ENCODE measurements at regions not wholly inside any gene's neighbourhood (a gene's known extent, or its start where the extent isn't known, plus 50 kb on each side); places are given as distances from the start of the nearest gene placed in this dataset.

DNA sequence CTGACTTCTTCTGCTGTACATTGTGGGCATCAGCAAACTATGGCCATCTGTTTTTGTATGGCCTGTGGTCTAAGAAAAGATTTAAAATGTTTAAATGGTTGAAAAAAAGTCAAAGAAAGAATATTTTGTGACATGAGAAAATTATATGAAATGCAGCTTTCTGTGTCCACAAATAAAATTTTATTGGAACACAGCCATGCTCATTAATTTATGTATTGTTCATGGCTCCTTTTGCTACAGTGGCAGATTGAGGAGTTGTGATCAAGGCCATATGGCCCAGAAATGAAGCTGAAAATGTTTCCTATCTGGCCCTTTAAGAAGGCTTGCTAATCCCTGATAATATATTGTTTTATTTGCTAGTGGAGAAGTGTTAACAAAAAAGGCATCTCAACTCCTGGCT, 162.0 kb downstream of the SLC4A3 start:
- no peak for DNase-seq (ENCODE audit: low spot score)
- H3K27me3 ChIP-seq: no peaks in the 10 kb centered on the region

DNA sequence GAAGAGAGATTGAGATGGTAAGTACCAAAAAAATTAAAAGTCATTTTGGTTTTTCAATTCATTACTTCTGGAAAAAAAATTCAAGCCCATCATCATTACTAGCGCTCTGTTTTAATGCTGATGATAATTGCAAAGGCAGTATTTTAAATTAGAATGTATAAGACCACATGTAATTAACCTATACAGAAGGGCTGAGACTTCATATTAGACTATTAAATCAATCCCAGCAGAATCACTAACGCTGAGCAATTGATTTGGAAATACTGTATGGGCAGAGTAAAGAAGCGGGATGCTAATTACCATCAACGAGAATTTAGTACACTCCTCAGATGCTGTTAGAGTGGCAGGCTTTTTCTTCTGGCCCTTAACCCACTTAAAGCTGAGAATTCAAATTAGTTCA, 165.0 kb downstream of the SLC4A3 start:
- no peaks in the 10 kb centered on the region for H3K9me3 ChIP-seq (ENCODE audit: low read depth)
- no peak overlapping the region for H3K4me3 ChIP-seq
- no peaks in the 10 kb centered on the region for H3K79me2 ChIP-seq
- no peak overlapping the region for H2AFZ ChIP-seq
- DNase-seq (ENCODE audit: low spot score): no peak
- H3K4me1 ChIP-seq (ENCODE audit: insufficient read depth): no peaks in the 10 kb centered on the region
- H3K27ac ChIP-seq: no peak overlapping the region
- no peaks in the 10 kb centered on the region for H3K9me2 ChIP-seq (replicated peaks; ENCODE audit: insufficient read depth)
- 85% methylated on average over 4 of the region's 4 CpGs for WGBS (ENCODE audit: low lambda C conversion rate, missing lambda C conversion rate)
- H3K27me3 ChIP-seq: no peaks in the 10 kb centered on the region
- TF ChIP-seq EZH2phosphoT487 (IDR thresholded peaks at IDR 0.05; ENCODE audit: low read depth, severe bottlenecking, unreplicated experiment) (no peak), EZH2 (IDR thresholded peaks at IDR 0.05; ENCODE audit: borderline replicate concordance) (no peak)
- TF ChIP-seq, protein P1, sequence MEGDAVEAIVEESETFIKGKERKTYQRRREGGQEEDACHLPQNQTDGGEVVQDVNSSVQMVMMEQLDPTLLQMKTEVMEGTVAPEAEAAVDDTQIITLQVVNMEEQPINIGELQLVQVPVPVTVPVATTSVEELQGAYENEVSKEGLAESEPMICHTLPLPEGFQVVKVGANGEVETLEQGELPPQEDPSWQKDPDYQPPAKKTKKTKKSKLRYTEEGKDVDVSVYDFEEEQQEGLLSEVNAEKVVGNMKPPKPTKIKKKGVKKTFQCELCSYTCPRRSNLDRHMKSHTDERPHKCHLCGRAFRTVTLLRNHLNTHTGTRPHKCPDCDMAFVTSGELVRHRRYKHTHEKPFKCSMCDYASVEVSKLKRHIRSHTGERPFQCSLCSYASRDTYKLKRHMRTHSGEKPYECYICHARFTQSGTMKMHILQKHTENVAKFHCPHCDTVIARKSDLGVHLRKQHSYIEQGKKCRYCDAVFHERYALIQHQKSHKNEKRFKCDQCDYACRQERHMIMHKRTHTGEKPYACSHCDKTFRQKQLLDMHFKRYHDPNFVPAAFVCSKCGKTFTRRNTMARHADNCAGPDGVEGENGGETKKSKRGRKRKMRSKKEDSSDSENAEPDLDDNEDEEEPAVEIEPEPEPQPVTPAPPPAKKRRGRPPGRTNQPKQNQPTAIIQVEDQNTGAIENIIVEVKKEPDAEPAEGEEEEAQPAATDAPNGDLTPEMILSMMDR (IDR thresholded peaks at IDR 0.05; ENCODE audit: poor library complexity): no peak
- no peaks in the 10 kb centered on the region for H3K36me3 ChIP-seq (replicated peaks; ENCODE audit: insufficient read depth, low read depth)
- H3K4me2 ChIP-seq: no peak overlapping the region
- H4K20me1 ChIP-seq (ENCODE audit: insufficient read depth, poor library complexity, severe bottlenecking): no peaks in the 10 kb centered on the region

More for the DNA sequence above, 162.0 kb downstream of the SLC4A3 start:
- H3K36me3 ChIP-seq (replicated peaks; ENCODE audit: insufficient read depth, low read depth): no peaks in the 10 kb centered on the region
- H4K20me1 ChIP-seq (ENCODE audit: insufficient read depth, poor library complexity, severe bottlenecking): no peaks in the 10 kb centered on the region
- no peak overlapping the region for H3K27ac ChIP-seq
- H3K79me2 ChIP-seq: no peaks in the 10 kb centered on the region
- H3K4me1 ChIP-seq (ENCODE audit: insufficient read depth): no peaks in the 10 kb centered on the region
- no peak overlapping the region for H3K4me2 ChIP-seq
- H3K9me3 ChIP-seq (ENCODE audit: low read depth): no peaks in the 10 kb centered on the region
- no peaks in the 10 kb centered on the region for H3K9me2 ChIP-seq (replicated peaks; ENCODE audit: insufficient read depth)
- TF ChIP-seq, protein P1 (IDR thresholded peaks at IDR 0.05; ENCODE audit: poor library complexity): no peak
- no peak for TF ChIP-seq EZH2 (IDR thresholded peaks at IDR 0.05; ENCODE audit: borderline replicate concordance)
- no peak for TF ChIP-seq EZH2phosphoT487 (IDR thresholded peaks at IDR 0.05; ENCODE audit: low read depth, severe bottlenecking, unreplicated experiment)
- no peak overlapping the region for H3K4me3 ChIP-seq
- no peak overlapping the region for H2AFZ ChIP-seq

DNA sequence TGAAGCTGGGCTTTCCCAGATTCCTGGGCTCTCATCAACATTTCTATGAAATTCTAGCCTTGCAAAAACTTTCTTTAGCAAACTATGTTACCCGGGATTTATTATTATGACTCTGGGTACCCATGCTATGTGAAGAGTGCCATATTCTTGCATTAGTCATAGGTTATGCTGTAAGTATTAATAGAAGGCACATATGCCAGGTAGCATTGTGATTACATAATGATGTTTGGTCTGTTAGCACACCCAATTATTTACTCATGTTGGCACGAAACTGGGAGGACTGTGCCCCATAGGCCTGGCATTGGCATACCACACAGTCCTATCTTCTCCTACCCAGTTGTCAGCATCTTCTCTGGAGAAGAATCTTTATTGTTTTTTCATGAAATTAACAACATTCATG, 171.0 kb downstream of the SLC4A3 start:
- Histone ChIP-seq H3K79me2 (no peaks in the 10 kb centered on the region), H3K9me3 (ENCODE audit: low read depth) (no peaks in the 10 kb centered on the region), H3K36me3 (replicated peaks; ENCODE audit: insufficient read depth, low read depth) (no peaks in the 10 kb centered on the region), H3K9me2 (replicated peaks; ENCODE audit: insufficient read depth) (no peaks in the 10 kb centered on the region), H3K27me3 (no peaks in the 10 kb centered on the region), H3K27ac (no peak overlapping the region), H2AFZ (no peak overlapping the region), H3K4me2 (no peak overlapping the region), H3K4me1 (ENCODE audit: insufficient read depth) (no peaks in the 10 kb centered on the region), H3K4me3 (no peak overlapping the region), H4K20me1 (ENCODE audit: insufficient read depth, poor library complexity, severe bottlenecking) (no peaks in the 10 kb centered on the region)
- DNase-seq (ENCODE audit: low spot score): no peak
- no peak for TF ChIP-seq EZH2phosphoT487 (IDR thresholded peaks at IDR 0.05; ENCODE audit: low read depth, severe bottlenecking, unreplicated experiment)
- TF ChIP-seq, protein P1 (IDR thresholded peaks at IDR 0.05; ENCODE audit: poor library complexity): no peak
- 93% methylated on average over 2 of the region's 2 CpGs for WGBS (ENCODE audit: low lambda C conversion rate, missing lambda C conversion rate)

DNA sequence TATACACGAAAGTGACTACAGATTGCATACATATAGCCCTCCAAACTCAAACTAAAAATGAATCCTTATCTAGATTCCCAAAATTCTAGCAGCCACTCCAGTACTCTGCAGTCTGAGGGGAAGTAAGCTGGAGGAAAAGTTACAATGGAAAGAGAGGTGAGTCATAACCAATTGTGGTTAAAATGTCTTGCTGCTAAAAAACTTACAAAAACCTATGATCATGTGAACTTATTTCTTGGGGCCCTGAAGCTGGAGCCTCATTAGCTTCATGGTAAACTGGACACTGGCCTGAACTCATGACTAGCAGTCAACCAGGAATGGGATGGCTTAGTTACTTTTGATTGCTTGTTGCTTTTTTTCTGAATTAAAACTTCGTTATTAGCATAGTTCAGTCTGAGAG, 175.9 kb downstream of the SLC4A3 start:
- no peaks in the 10 kb centered on the region for H3K36me3 ChIP-seq (replicated peaks; ENCODE audit: insufficient read depth, low read depth)
- no peaks in the 10 kb centered on the region for H4K20me1 ChIP-seq (ENCODE audit: insufficient read depth, poor library complexity, severe bottlenecking)

More for the DNA sequence above, 175.9 kb downstream of the SLC4A3 start:
- Histone ChIP-seq H2AFZ (no peak overlapping the region), H3K27me3 (no peaks in the 10 kb centered on the region), H3K4me1 (ENCODE audit: insufficient read depth) (no peaks in the 10 kb centered on the region), H3K4me3 (no peak overlapping the region), H3K4me2 (no peak overlapping the region), H3K9me3 (ENCODE audit: low read depth) (no peaks in the 10 kb centered on the region), H3K79me2 (no peaks in the 10 kb centered on the region), H3K9me2 (replicated peaks; ENCODE audit: insufficient read depth) (no peaks in the 10 kb centered on the region), H3K27ac (no peak overlapping the region)
- DNase-seq (ENCODE audit: low spot score): no peak
- WGBS (ENCODE audit: low lambda C conversion rate, missing lambda C conversion rate): 88% methylated on average over 2 of the region's 2 CpGs
- TF ChIP-seq EZH2 (IDR thresholded peaks at IDR 0.05; ENCODE audit: borderline replicate concordance) (no peak), EZH2phosphoT487 (IDR thresholded peaks at IDR 0.05; ENCODE audit: low read depth, severe bottlenecking, unreplicated experiment) (no peak)
- TF ChIP-seq, protein P1 (IDR thresholded peaks at IDR 0.05; ENCODE audit: poor library complexity): no peak

Measured in hepatocyte (in vitro differentiated cells).